Caco-2 (cell line): ENCODE measurements at regions not wholly inside any gene's neighbourhood (a gene's known extent, or its start where the extent isn't known, plus 50 kb on each side); places are given as distances from the start of the nearest gene placed in this dataset.

Source experiments
- BruUV-seq: library from RNA; stranded (reverse); fragments of 400-500 nt; replicated peaks from 2 replicates; lab custom pipeline; 2021; lab: Mats Ljungman, UMichigan
- CTCF ChIA-PET: fragments of 300-600 bp; sonication (Branson Sonifier 250); formaldehyde crosslinking; loops from one replicate; lab custom pipeline; 2022; ENCODE audit warnings: antibody characterized with exemption; lab: Charles Lee
- POLR2A ChIA-PET: fragments of 300-600 bp; sonication (Branson Sonifier 250); formaldehyde crosslinking; loops from one replicate; lab custom pipeline; 2022; ENCODE audit warnings: antibody characterized with exemption; lab: Charles Lee
- DNase-seq, 2 experiments: peaks; one replicate each; pipeline versions ENCODE4 v3.0.0 to v3.0.0-alpha.2; 2020 to 2022
- H3K27me3 ChIP-seq: replicated peaks from 2 replicates; pipeline ENCODE4 v1.6.0; 2011; ENCODE audit warnings: low read length; ENCODE audit not compliant: control insufficient read depth, insufficient read depth
- H3K36me3 ChIP-seq: 2 replicates; pipeline ENCODE4 v1.5.1; 2011; ENCODE audit warnings: low read length; ENCODE audit not compliant: control insufficient read depth, insufficient read depth
- H3K4me1 ChIP-seq: fragments of 250-450 bp; sonication (Bioruptor Pico); 2 replicates; pipeline ENCODE4 v1.5.1; 2020; ENCODE audit warnings: mild to moderate bottlenecking
- H3K4me3 ChIP-seq: 2 replicates; pipeline ENCODE4 v1.5.1; 2011; ENCODE audit warnings: low read depth, mild to moderate bottlenecking, control low read depth, low read length
- H3K9me3 ChIP-seq: fragments of 250-450 bp; sonication (Bioruptor Pico); 2 replicates; pipeline ENCODE4 v1.5.1; 2020; ENCODE audit warnings: mild to moderate bottlenecking, moderate library complexity
- H3K27ac Mint-ChIP-seq: one replicate; pipeline ENCODE4 v1.8.0; 2022; ENCODE audit warnings: mixed read lengths; ENCODE audit not compliant: unreplicated experiment
- H3K27me3 Mint-ChIP-seq: one replicate; pipeline ENCODE4 v1.8.0; 2022; ENCODE audit warnings: mixed read lengths; ENCODE audit not compliant: insufficient read depth, unreplicated experiment
- H3K36me3 Mint-ChIP-seq: one replicate; pipeline ENCODE4 v1.8.0; 2022; ENCODE audit warnings: mild to moderate bottlenecking, mixed read lengths; ENCODE audit not compliant: insufficient read depth, unreplicated experiment
- H3K4me1 Mint-ChIP-seq: one replicate; pipeline ENCODE4 v1.8.0; 2022; ENCODE audit warnings: low read depth, mixed read lengths; ENCODE audit not compliant: unreplicated experiment
- H3K4me3 Mint-ChIP-seq: one replicate; pipeline ENCODE4 v1.8.0; 2022; ENCODE audit warnings: mild to moderate bottlenecking, moderate library complexity, mixed read lengths; ENCODE audit not compliant: unreplicated experiment
- H3K9me3 Mint-ChIP-seq: one replicate; pipeline ENCODE4 v1.8.0; 2022; ENCODE audit warnings: mixed read lengths; ENCODE audit not compliant: unreplicated experiment
- intact Hi-C: fragments of 100-400 bp; cut with micrococcal nuclease; formaldehyde crosslinking; loops from one replicate; pipeline ENCODE4 v1.10.0; 2022; ENCODE audit not compliant: unreplicated experiment
- TF ChIP-seq, protein P1 (sequence below), 2 experiments: fragments of 200-600 bp in 1 of 2; IDR thresholded peaks; 1 replicate in 1 of 2; 2 replicates in 1 of 2; pipeline versions ENCODE4 v1.5.1 to v1.8.0; 2011 to 2022; ENCODE audit warnings: antibody characterized with exemption in 1 of 2, control low read depth in 1 of 2, inconsistent platforms in 1 of 2, low read depth in 1 of 2, low read length in 1 of 2, mild to moderate bottlenecking in 1 of 2, moderate library complexity in 1 of 2; ENCODE audit not compliant: insufficient read depth in 1 of 2, severe bottlenecking in 1 of 2, unreplicated experiment in 1 of 2

DNA sequence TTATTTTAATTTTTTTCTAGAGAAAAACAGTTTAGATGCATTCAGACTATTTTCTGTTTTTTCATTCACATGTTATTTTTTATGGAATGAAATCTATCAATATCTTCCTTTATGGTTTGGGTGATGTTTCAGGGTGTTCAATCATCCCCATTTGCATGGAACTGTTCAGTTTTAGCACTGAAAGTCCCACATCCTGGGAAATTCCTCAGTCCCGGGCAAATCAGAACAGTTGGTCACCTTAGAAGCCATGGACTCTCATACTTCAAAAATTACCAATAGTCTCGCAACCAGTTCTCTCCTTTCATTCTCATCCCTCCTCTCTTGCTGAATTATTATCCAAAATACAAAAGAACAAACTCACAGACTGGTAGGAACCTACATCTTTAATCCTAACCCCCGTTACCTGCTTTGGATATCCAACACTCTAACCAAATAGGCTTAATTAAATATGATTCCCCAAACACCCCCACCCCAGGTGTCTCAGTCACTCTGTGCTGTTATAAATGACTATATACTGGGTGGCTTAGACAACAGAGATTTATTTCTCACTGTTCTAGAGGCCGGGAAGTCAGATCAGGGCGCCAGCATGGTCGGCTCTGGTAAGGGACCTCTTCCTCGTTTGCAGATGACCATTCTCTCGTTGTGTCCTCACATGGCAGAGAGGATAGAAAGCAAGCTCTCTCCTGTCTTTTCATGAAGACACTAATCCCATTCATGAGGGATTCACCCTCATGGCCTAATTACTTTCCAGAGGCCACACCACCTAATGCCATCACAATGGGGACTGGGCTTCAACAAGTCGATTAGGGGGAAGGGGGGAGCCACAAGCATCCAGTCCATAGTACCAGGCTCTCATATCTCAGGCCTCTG lies 57.7 kb upstream of the SLC1A4 start:
- H3K9me3 Mint-ChIP-seq: no peaks in the 10 kb centered on the region
- TF ChIP-seq, protein P1, sequence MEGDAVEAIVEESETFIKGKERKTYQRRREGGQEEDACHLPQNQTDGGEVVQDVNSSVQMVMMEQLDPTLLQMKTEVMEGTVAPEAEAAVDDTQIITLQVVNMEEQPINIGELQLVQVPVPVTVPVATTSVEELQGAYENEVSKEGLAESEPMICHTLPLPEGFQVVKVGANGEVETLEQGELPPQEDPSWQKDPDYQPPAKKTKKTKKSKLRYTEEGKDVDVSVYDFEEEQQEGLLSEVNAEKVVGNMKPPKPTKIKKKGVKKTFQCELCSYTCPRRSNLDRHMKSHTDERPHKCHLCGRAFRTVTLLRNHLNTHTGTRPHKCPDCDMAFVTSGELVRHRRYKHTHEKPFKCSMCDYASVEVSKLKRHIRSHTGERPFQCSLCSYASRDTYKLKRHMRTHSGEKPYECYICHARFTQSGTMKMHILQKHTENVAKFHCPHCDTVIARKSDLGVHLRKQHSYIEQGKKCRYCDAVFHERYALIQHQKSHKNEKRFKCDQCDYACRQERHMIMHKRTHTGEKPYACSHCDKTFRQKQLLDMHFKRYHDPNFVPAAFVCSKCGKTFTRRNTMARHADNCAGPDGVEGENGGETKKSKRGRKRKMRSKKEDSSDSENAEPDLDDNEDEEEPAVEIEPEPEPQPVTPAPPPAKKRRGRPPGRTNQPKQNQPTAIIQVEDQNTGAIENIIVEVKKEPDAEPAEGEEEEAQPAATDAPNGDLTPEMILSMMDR (IDR thresholded peaks at IDR 0.05; ENCODE audit: insufficient read depth in 1 of 2, low read depth in 1 of 2, low read length in 1 of 2, severe bottlenecking in 1 of 2, unreplicated experiment in 1 of 2): no peak
- H3K27me3 Mint-ChIP-seq: peaks cover 12% of the 10 kb centered on the region
- ChIA-PET CTCF (interaction anchor here (0.8 kb wide), 1 partner anchor 14 kb away, joined by 3 read pairs; no protein-coding TSS in a partner anchor), POLR2A (no interaction called here)
- no peaks in the 10 kb centered on the region for H3K36me3 Mint-ChIP-seq
- H3K4me1 Mint-ChIP-seq: no peaks in the 10 kb centered on the region
- no peaks in the 10 kb centered on the region for H3K4me1 ChIP-seq
- BruUV-seq: no TSS peak
- no peak overlapping the region for H3K27ac Mint-ChIP-seq
- H3K36me3 ChIP-seq: no peaks in the 10 kb centered on the region
- no peaks in the 10 kb centered on the region for H3K9me3 ChIP-seq
- no peak overlapping the region for H3K4me3 Mint-ChIP-seq
- intact Hi-C loops: no loop called here
- no peaks in the 10 kb centered on the region; the same call in 1 of the 2 replicates for H3K27me3 ChIP-seq
- no peak overlapping the region for H3K4me3 ChIP-seq
- DNase-seq: no peak

GRCh38 chr2:64932116-64932370 lies 57.2 kb upstream of the SLC1A4 start:
- Histone ChIP-seq H3K9me3 (no peaks in the 10 kb centered on the region), H3K4me1 (no peaks in the 10 kb centered on the region), H3K4me3 (no peak overlapping the region), H3K27me3 (no peaks in the 10 kb centered on the region; the same call in 1 of the 2 replicates), H3K36me3 (no peaks in the 10 kb centered on the region)
- no peak overlapping the region for H3K27ac Mint-ChIP-seq
- H3K4me3 Mint-ChIP-seq: no peak overlapping the region
- peaks cover 12% of the 10 kb centered on the region for H3K27me3 Mint-ChIP-seq
- BruUV-seq: no TSS peak
- DNase-seq: no peak
- no peaks in the 10 kb centered on the region for H3K36me3 Mint-ChIP-seq
- no peaks in the 10 kb centered on the region for H3K9me3 Mint-ChIP-seq
- TF ChIP-seq, protein P1 (IDR thresholded peaks at IDR 0.05; ENCODE audit: insufficient read depth in 1 of 2, low read depth in 1 of 2, low read length in 1 of 2, severe bottlenecking in 1 of 2, unreplicated experiment in 1 of 2): no peak
- no peaks in the 10 kb centered on the region for H3K4me1 Mint-ChIP-seq
- intact Hi-C loops: no loop called here
- ChIA-PET POLR2A (no interaction called here), CTCF (interaction anchor here (0.8 kb wide), 1 partner anchor 14 kb away, joined by 3 read pairs; no protein-coding TSS in a partner anchor)

DNA sequence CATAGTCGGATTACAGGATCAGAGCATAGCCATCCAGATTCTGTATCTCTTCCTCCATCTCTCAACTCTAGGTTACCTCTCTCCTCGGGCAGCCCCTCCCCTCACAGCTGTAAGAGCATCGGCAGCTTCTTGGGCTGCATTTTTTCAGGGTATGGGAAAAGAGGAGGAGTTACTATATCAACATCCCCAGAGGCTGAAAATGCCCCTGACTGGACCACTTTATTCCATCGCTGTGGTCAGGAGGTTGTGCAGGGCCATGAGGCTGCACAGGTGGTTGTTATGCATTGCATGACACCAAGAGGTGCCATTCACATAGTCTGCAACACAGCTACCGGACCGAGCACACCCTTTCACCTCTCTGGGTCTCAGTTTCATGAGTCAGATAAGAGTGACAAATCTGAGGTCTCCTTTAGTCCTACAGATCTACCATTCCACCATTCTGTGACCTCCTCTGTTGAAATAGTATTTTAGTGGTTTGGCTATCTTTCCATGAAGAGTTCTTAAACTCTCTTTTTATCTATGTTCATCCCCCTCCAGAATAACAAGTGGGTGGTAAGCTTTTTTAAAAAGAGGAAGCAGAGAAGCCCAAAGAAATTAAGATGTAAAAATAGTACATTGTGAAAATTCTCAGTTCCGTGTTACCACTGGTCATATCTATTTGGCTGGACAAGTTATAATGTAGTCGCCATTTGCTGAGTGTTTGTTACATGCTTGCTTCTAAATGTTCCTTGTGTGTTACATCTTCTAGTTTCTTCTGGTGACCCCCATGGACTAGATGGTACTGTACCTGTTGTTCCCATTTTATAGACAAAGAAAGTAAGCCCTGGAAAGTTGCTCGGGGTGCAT lies 56.6 kb upstream of the SLC1A4 start:
- H3K36me3 Mint-ChIP-seq: no peaks in the 10 kb centered on the region
- no peak for DNase-seq
- no peaks in the 10 kb centered on the region for H3K4me1 ChIP-seq
- no peaks in the 10 kb centered on the region; the same call in 1 of the 2 replicates for H3K27me3 ChIP-seq
- no peak overlapping the region for H3K4me3 ChIP-seq
- no TSS peak for BruUV-seq
- H3K9me3 ChIP-seq: no peaks in the 10 kb centered on the region
- H3K27me3 Mint-ChIP-seq: peaks cover 12% of the 10 kb centered on the region
- no peaks in the 10 kb centered on the region for H3K4me1 Mint-ChIP-seq
- TF ChIP-seq, protein P1 (IDR thresholded peaks at IDR 0.05; ENCODE audit: insufficient read depth in 1 of 2, low read depth in 1 of 2, low read length in 1 of 2, severe bottlenecking in 1 of 2, unreplicated experiment in 1 of 2): no peak
- intact Hi-C loops: no loop called here
- no peaks in the 10 kb centered on the region for H3K9me3 Mint-ChIP-seq
- ChIA-PET CTCF (interaction anchor here (0.8 kb wide), 1 partner anchor 15 kb away, joined by 3 read pairs; no protein-coding TSS in a partner anchor), POLR2A (no interaction called here)
- H3K27ac Mint-ChIP-seq: no peak overlapping the region
- no peak overlapping the region for H3K4me3 Mint-ChIP-seq
- no peaks in the 10 kb centered on the region for H3K36me3 ChIP-seq
